Testis (tissue), 2 donors: ENCODE measurements at regions not wholly inside any gene's neighbourhood (a gene's known extent, or its start where the extent isn't known, plus 50 kb on each side); places are given as distances from the start of the nearest gene placed in this dataset.
"Not testable (repeated sequence)": the region's sequence is repeated elsewhere in the genome, so short reads cannot be mapped to it uniquely, and the experiment has no call there.

Source experiments
- DNase-seq: peaks from one replicate; pipeline ENCODE4 v3.0.0-alpha.2; 2019
- H3K27ac ChIP-seq, 2 donors: fragments of 200-600 bp; sonication (generic); one replicate each; pipeline ENCODE4 v1.5.1; 2019
- H3K27me3 ChIP-seq: fragments of 200-600 bp; sonication (generic); one replicate; pipeline ENCODE4 v1.5.1; 2019
- H3K36me3 ChIP-seq: fragments of 200-600 bp; sonication (generic); one replicate; pipeline ENCODE4 v1.5.1; 2017; ENCODE audit warnings: low read depth; ENCODE audit errors: missing control alignments
- H3K4me1 ChIP-seq: fragments of 200-600 bp; sonication (generic); one replicate; pipeline ENCODE4 v1.5.1; 2019
- H3K4me3 ChIP-seq, 2 donors: fragments of 200-600 bp; sonication (generic); one replicate each; pipeline ENCODE4 v1.5.1; 2017 to 2019
- H3K9me3 ChIP-seq: fragments of 200-600 bp; sonication (generic); one replicate; pipeline ENCODE4 v1.5.1; 2017
- WGBS, 2 donors: methylation state at CpG; one replicate each; pipeline ENCODE4 v1.1.5; 2018; 5-methylcytosine and 5-hydroxymethylcytosine counted together
- intact Hi-C: fragments of 100-400 bp; cut with DNase I; formaldehyde crosslinking; loops from one replicate; pipeline ENCODE4 v1.15.1; 2023; ENCODE audit warnings: low total_unique reads

GRCh38 chr21:8194042-8194441 lies 2327.3 kb upstream of the TPTE start:
- intact Hi-C loops = not testable (repeated sequence)

GRCh38 chr21:8197377-8198027 lies 2323.9 kb upstream of the TPTE start:
- H3K27ac ChIP-seq, H3K9me3 ChIP-seq, intact Hi-C loops, H3K36me3 ChIP-seq, H3K27me3 ChIP-seq, DNase-seq, H3K4me3 ChIP-seq, H3K4me1 ChIP-seq: not testable (repeated sequence)
- no CpG with 5 or more reads among the region's 20 CpGs for WGBS, 2 donors

More at GRCh38 chr21:8194042-8194441, 2327.3 kb upstream of the TPTE start:
- H3K4me3 ChIP-seq, DNase-seq, H3K27ac ChIP-seq, H3K9me3 ChIP-seq, H3K27me3 ChIP-seq, H3K4me1 ChIP-seq, H3K36me3 ChIP-seq: not testable (repeated sequence)
- no CpG with 5 or more reads among the region's 17 CpGs for WGBS, 2 donors

- H3K27ac ChIP-seq, intact Hi-C loops, H3K4me3 ChIP-seq, H3K4me1 ChIP-seq, H3K36me3 ChIP-seq, H3K9me3 ChIP-seq, H3K27me3 ChIP-seq, DNase-seq: not testable (repeated sequence)
- WGBS, 2 donors = no CpG with 5 or more reads among the region's 111 CpGs
These were observed 2316.1 kb upstream of the TPTE start for GRCh38 chr21:8205094-8205891.

- H3K4me3 ChIP-seq, H3K27ac ChIP-seq, H3K27me3 ChIP-seq, intact Hi-C loops, H3K36me3 ChIP-seq, H3K4me1 ChIP-seq, DNase-seq, H3K9me3 ChIP-seq: not testable (repeated sequence)
- no CpG with 5 or more reads among the region's 40 CpGs for WGBS, 2 donors
These were observed 2315.5 kb upstream of the TPTE start for GRCh38 chr21:8205892-8206188.

- H3K27me3 ChIP-seq, H3K4me3 ChIP-seq, H3K9me3 ChIP-seq, H3K4me1 ChIP-seq, H3K27ac ChIP-seq, intact Hi-C loops, H3K36me3 ChIP-seq: not testable (repeated sequence)
- DNase-seq = peak; percentile 72
- WGBS, 2 donors = 28 to 73% methylated on average over 5 to 56 of the region's 111 CpGs
These were observed 2308.3 kb upstream of the TPTE start for GRCh38 chr21:8212986-8213550.

- H3K27ac ChIP-seq, intact Hi-C loops, H3K36me3 ChIP-seq, H3K9me3 ChIP-seq, H3K27me3 ChIP-seq, DNase-seq, H3K4me3 ChIP-seq, H3K4me1 ChIP-seq: not testable (repeated sequence)
- WGBS, 2 donors = 59% methylated on average over 35 of the region's 70 CpGs; no CpG with 5 or more reads in 1 of the 2 donors
These were observed 2306.8 kb upstream of the TPTE start for GRCh38 chr21:8214539-8214938.

GRCh38 chr21:8229366-8230150 lies 2291.8 kb upstream of the TPTE start:
- H3K27ac ChIP-seq, H3K4me3 ChIP-seq, H3K36me3 ChIP-seq, DNase-seq, H3K9me3 ChIP-seq, intact Hi-C loops, H3K27me3 ChIP-seq, H3K4me1 ChIP-seq: not testable (repeated sequence)
- no CpG with 5 or more reads among the region's 5 CpGs for WGBS, 2 donors

GRCh38 chr21:8231252-8231651 lies 2290.1 kb upstream of the TPTE start:
- H3K4me1 ChIP-seq, H3K4me3 ChIP-seq, H3K27ac ChIP-seq, H3K36me3 ChIP-seq, intact Hi-C loops, DNase-seq, H3K27me3 ChIP-seq, H3K9me3 ChIP-seq: not testable (repeated sequence)
- WGBS, 2 donors = 73 to 74% methylated on average over 5 to 6 of the region's 12 CpGs

GRCh38 chr21:8233000-8233399 lies 2288.4 kb upstream of the TPTE start:
- H3K4me1 ChIP-seq, H3K27me3 ChIP-seq, H3K36me3 ChIP-seq, DNase-seq, H3K27ac ChIP-seq, H3K4me3 ChIP-seq, H3K9me3 ChIP-seq, intact Hi-C loops: not testable (repeated sequence)
- WGBS, 2 donors = 50 to 59% methylated on average over 1 of the region's 1 CpG

GRCh38 chr21:8234059-8234458 lies 2287.3 kb upstream of the TPTE start:
- H3K27ac ChIP-seq, H3K4me1 ChIP-seq, H3K4me3 ChIP-seq, H3K36me3 ChIP-seq, H3K9me3 ChIP-seq, H3K27me3 ChIP-seq, intact Hi-C loops, DNase-seq: not testable (repeated sequence)
- WGBS, 2 donors = 59 to 70% methylated on average over 1 of the region's 1 CpG

- H3K4me1 ChIP-seq, intact Hi-C loops, H3K9me3 ChIP-seq, H3K27ac ChIP-seq, H3K36me3 ChIP-seq, DNase-seq, H3K4me3 ChIP-seq, H3K27me3 ChIP-seq: not testable (repeated sequence)
- WGBS, 2 donors = no CpG with 5 or more reads among the region's 49 CpGs
These were observed 2276.4 kb upstream of the TPTE start for GRCh38 chr21:8244723-8245641.
